HEK293 (cell line): ENCODE measurements at regions not wholly inside any gene's neighbourhood (a gene's known extent, or its start where the extent isn't known, plus 50 kb on each side); places are given as distances from the start of the nearest gene placed in this dataset.

Experiments
- CTCF ChIA-PET: fragments of 350-600 bp; formaldehyde crosslinking; extraction: SDS; loops from one replicate; lab custom pipeline; 2021; ENCODE audit warnings: antibody characterized with exemption; lab: Yijun Ruan, JAX
- POLR2A ChIA-PET: fragments of 300-600 bp; formaldehyde crosslinking; extraction: SDS; loops from one replicate; lab custom pipeline; 2020; ENCODE audit warnings: antibody characterized with exemption, inconsistent platforms; lab: Yijun Ruan, JAX
- H3K27ac ChIP-seq: fragments of 200-500 bp; sonication (Bioruptor generic); 2 replicates; pipeline ENCODE4 v1.5.1; 2014; ENCODE audit warnings: low read depth, low read length, control low read depth, inconsistent platforms; ENCODE audit errors: extremely low read depth
- H3K36me3 ChIP-seq, 2 experiments: fragments of 200-500 bp in 1 of 2; sonication (Bioruptor generic) in 1 of 2; 1 replicate in 1 of 2; 2 replicates in 1 of 2; pipeline ENCODE4 v1.5.1; 2014 to 2017; ENCODE audit warnings: inconsistent platforms in 2 of 2, low read length in 2 of 2; ENCODE audit not compliant: control insufficient read depth in 2 of 2, insufficient read depth in 1 of 2
- H3K4me1 ChIP-seq: fragments of 200-500 bp; sonication (Bioruptor generic); 2 replicates; pipeline ENCODE4 v1.5.1; 2014; ENCODE audit warnings: mild to moderate bottlenecking, low read length, inconsistent platforms; ENCODE audit not compliant: control insufficient read depth, insufficient read depth
- H3K4me3 ChIP-seq: 2 replicates; pipeline ENCODE4 v1.5.1; 2011; ENCODE audit warnings: low read depth, mild to moderate bottlenecking, control low read depth, low read length, moderate library complexity
- H3K9me3 ChIP-seq: fragments of 200-500 bp; sonication (Bioruptor generic); 2 replicates; pipeline ENCODE4 v1.5.1; 2014; ENCODE audit warnings: low read depth, low read length, inconsistent platforms; ENCODE audit not compliant: control insufficient read depth, insufficient read depth
- BCL11A ChIP-seq: fragments of 450-650 bp; formaldehyde crosslinking; IDR thresholded peaks from 2 replicates; pipeline ENCODE4 v1.5.1; 2016; ENCODE audit warnings: low read depth, missing biosample characterization, missing genetic modification characterization
- BCL11B ChIP-seq: fragments of 450-650 bp; formaldehyde crosslinking; IDR thresholded peaks from 2 replicates; pipeline ENCODE4 v1.5.1; 2016; ENCODE audit warnings: low read depth, missing biosample characterization, missing genetic modification characterization
- HOXD13 ChIP-seq: sonication (generic); formaldehyde crosslinking; IDR thresholded peaks from 2 replicates; pipeline ENCODE4 v1.8.0; 2022; ENCODE audit warnings: missing genetic modification reagents, borderline replicate concordance
- RBAK ChIP-seq: fragments of 450-650 bp; formaldehyde crosslinking; IDR thresholded peaks from 2 replicates; pipeline ENCODE4 v1.5.1; 2016; ENCODE audit warnings: missing biosample characterization, missing genetic modification characterization
- SP2 ChIP-seq: fragments of 450-650 bp; formaldehyde crosslinking; IDR thresholded peaks from 2 replicates; pipeline ENCODE4 v1.5.1; 2016; ENCODE audit warnings: missing biosample characterization, missing genetic modification characterization
- WT1 ChIP-seq: fragments of 450-650 bp; formaldehyde crosslinking; IDR thresholded peaks from 2 replicates; pipeline ENCODE4 v1.5.1; 2016; ENCODE audit warnings: missing biosample characterization, missing genetic modification characterization
- ZBTB1 ChIP-seq: fragments of 450-650 bp; formaldehyde crosslinking; IDR thresholded peaks from 2 replicates; pipeline ENCODE4 v1.5.1; 2016; ENCODE audit warnings: missing biosample characterization, missing genetic modification characterization
- ZBTB20 ChIP-seq: fragments of 450-650 bp; formaldehyde crosslinking; IDR thresholded peaks from 2 replicates; pipeline ENCODE4 v1.5.1; 2016; ENCODE audit warnings: missing biosample characterization, missing genetic modification characterization
- ZBTB48 ChIP-seq: fragments of 450-650 bp; formaldehyde crosslinking; IDR thresholded peaks from 2 replicates; pipeline ENCODE4 v1.5.1; 2016; ENCODE audit warnings: missing biosample characterization, missing genetic modification characterization
- ZBTB7A ChIP-seq: fragments of 450-650 bp; formaldehyde crosslinking; IDR thresholded peaks from 2 replicates; pipeline ENCODE4 v1.5.1; 2016; ENCODE audit warnings: low read depth, missing biosample characterization, missing genetic modification characterization
- ZNF184 ChIP-seq: fragments of 450-650 bp; IDR thresholded peaks from 2 replicates; pipeline ENCODE4 v1.5.1; 2018; ENCODE audit warnings: missing biosample characterization, mild to moderate bottlenecking, missing genetic modification characterization
- ZNF214 ChIP-seq: fragments of 450-650 bp; formaldehyde crosslinking; IDR thresholded peaks from 2 replicates; pipeline ENCODE4 v1.5.1; 2017; ENCODE audit warnings: missing biosample characterization, mild to moderate bottlenecking, missing genetic modification characterization, borderline replicate concordance
- ZNF223 ChIP-seq: fragments of 450-650 bp; formaldehyde crosslinking; IDR thresholded peaks from 2 replicates; pipeline ENCODE4 v1.5.1; 2016; ENCODE audit warnings: missing biosample characterization, missing genetic modification characterization
- ZNF239 ChIP-seq: fragments of 450-650 bp; formaldehyde crosslinking; IDR thresholded peaks from 2 replicates; pipeline ENCODE4 v1.5.1; 2016; ENCODE audit warnings: missing biosample characterization, missing genetic modification characterization
- ZNF274 ChIP-seq, 2 experiments: fragments of 200-500 bp in 1 of 2; fragments of 450-650 bp in 1 of 2; sonication (Bioruptor generic) in 1 of 2; formaldehyde crosslinking in 1 of 2; IDR thresholded peaks; 2 replicates each; pipeline versions ENCODE4 v1.5.1 to v1.6.1; 2014 to 2016; ENCODE audit warnings: borderline replicate concordance in 1 of 2, inconsistent platforms in 1 of 2, low read length in 1 of 2, missing biosample characterization in 1 of 2, missing genetic modification characterization in 1 of 2
- ZNF510 ChIP-seq: fragments of 450-650 bp; formaldehyde crosslinking; IDR thresholded peaks from 2 replicates; pipeline ENCODE4 v1.5.1; 2018; ENCODE audit warnings: mild to moderate bottlenecking, missing genetic modification characterization, missing biosample characterization; ENCODE audit not compliant: insufficient replicate concordance
- ZNF521 ChIP-seq: fragments of 450-650 bp; formaldehyde crosslinking; IDR thresholded peaks from 2 replicates; pipeline ENCODE4 v1.5.1; 2017; ENCODE audit warnings: missing biosample characterization, mild to moderate bottlenecking, missing genetic modification characterization
- ZNF626 ChIP-seq: fragments of 450-650 bp; sonication (Bioruptor Pico); formaldehyde crosslinking; IDR thresholded peaks from 2 replicates; pipeline ENCODE4 v1.5.1; 2018; ENCODE audit warnings: missing biosample characterization, missing genetic modification characterization, inconsistent platforms
- ZNF660 ChIP-seq: fragments of 450-650 bp; IDR thresholded peaks from 2 replicates; pipeline ENCODE4 v1.5.1; 2018; ENCODE audit warnings: missing biosample characterization, mild to moderate bottlenecking, missing genetic modification characterization
- ZNF701 ChIP-seq: fragments of 450-650 bp; formaldehyde crosslinking; IDR thresholded peaks from 2 replicates; pipeline ENCODE4 v1.5.1; 2016; ENCODE audit warnings: missing biosample characterization, missing genetic modification characterization
- ZNF843 ChIP-seq: fragments of 450-650 bp; formaldehyde crosslinking; IDR thresholded peaks from 2 replicates; pipeline ENCODE4 v1.5.1; 2016; ENCODE audit warnings: missing biosample characterization, missing genetic modification characterization
- ZSCAN30 ChIP-seq: fragments of 450-650 bp; IDR thresholded peaks from 2 replicates; pipeline ENCODE4 v1.5.1; 2018; ENCODE audit warnings: missing biosample characterization, mild to moderate bottlenecking, missing genetic modification characterization, moderate library complexity
- ZXDB ChIP-seq: fragments of 450-650 bp; formaldehyde crosslinking; IDR thresholded peaks from 2 replicates; pipeline ENCODE4 v1.5.1; 2016; ENCODE audit warnings: missing biosample characterization, missing genetic modification characterization
- TF ChIP-seq, protein P1 (sequence below): fragments of 450-650 bp; formaldehyde crosslinking; IDR thresholded peaks from 2 replicates; pipeline ENCODE4 v1.5.1; 2017; ENCODE audit warnings: missing biosample characterization, missing genetic modification characterization
- TF ChIP-seq, protein P2 (sequence below): fragments of 450-650 bp; IDR thresholded peaks from 2 replicates; pipeline ENCODE4 v1.5.1; 2018; ENCODE audit warnings: missing biosample characterization, missing genetic modification characterization
- TF ChIP-seq, protein P3 (sequence below): fragments of 450-650 bp; formaldehyde crosslinking; IDR thresholded peaks from 2 replicates; pipeline ENCODE4 v1.5.1; 2016; ENCODE audit warnings: missing biosample characterization, missing genetic modification characterization

DNA sequence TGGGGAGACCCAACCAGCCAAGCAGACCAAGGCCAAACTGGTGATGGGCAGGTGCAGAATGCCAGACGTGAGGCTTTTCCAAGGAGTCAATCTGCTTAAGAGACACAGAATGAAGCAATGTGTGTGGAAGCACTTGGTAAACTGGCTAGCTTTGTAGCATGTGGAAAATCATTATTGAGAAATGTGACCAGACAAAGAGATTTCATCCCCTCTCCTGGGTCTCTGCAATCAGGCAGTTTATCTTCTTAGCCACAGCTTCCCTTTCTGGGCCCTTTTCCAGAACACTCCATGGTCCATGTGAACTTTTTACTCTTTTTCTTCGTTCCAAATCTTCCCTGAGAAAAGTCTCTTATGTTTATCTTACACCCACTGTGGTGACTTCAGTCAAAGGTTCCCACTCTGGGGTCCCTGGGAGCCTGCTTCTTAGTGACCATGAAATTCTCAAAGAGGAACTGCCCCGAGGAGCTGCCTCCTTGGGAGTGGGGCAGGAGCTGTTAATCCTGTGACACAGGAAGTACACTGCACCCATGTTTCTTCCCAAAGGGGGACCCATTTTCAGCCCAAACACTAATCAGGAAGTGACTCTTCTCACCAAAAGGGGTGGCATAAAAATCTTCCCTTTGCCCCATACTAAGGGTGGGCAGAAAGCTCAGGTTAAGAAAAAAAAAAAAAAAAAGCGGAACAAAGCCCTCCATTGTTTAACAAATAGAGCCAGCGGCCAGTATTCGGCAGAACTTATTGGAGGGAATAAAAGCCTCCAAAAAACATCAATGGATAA, 346.2 kb upstream of the ASIC2 start:
- no peak overlapping the region for H3K27ac ChIP-seq
- no peaks in the 10 kb centered on the region for H3K4me1 ChIP-seq
- H3K36me3 ChIP-seq: no peaks in the 10 kb centered on the region
- no peak overlapping the region for H3K4me3 ChIP-seq
- TF ChIP-seq ZBTB20 (tag by site-specific recombination) (no peak), ZNF521 (no peak)
- H3K9me3 ChIP-seq: no peaks in the 10 kb centered on the region
- ChIA-PET CTCF (interaction anchor here (0.6 to 0.7 kb wide), 2 partner anchors 729 to 1998 kb away, joined by 3 read pairs; no protein-coding TSS in a partner anchor), POLR2A (no interaction called here)

DNA sequence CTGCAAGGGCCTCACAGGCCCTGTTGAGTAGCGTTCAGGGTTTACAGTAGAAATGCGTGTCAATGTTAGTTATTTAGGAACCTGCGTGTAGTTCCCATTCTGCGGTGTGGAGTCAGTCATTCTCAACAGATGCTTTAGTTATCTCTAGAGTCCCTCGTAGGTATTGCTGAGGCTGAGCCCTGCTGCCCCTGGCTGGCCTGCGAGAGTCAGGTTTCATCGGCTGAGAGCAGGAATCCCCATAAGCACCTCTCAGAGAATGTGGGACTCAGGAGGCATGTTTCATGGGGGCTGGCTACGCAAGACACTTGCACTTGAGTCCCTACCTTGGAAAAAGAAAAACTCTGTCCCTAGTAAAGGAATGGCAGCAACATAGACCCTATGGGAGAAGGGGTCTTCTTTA, 347.5 kb upstream of the ASIC2 start:
- no peaks in the 10 kb centered on the region for H3K4me1 ChIP-seq
- CTCF ChIA-PET: interaction anchor here (0.8 to 1.6 kb wide), 2 partner anchors 24 to 35 kb away, joined by 3 to 5 read pairs; no protein-coding TSS in a partner anchor
- no peak overlapping the region for H3K4me3 ChIP-seq
- H3K9me3 ChIP-seq: no peaks in the 10 kb centered on the region
- POLR2A ChIA-PET: no interaction called here
- no peak for TF ChIP-seq ZNF214 (tag by site-specific recombination)
- TF ChIP-seq ZNF223 (tag by site-specific recombination): no peak
- no peak for TF ChIP-seq BCL11B (tag by site-specific recombination)
- TF ChIP-seq RBAK (tag by site-specific recombination): no peak
- no peak for TF ChIP-seq ZBTB48 (tag by site-specific recombination)
- TF ChIP-seq ZNF184 (tag by site-specific recombination): no peak
- TF ChIP-seq, protein P1, sequence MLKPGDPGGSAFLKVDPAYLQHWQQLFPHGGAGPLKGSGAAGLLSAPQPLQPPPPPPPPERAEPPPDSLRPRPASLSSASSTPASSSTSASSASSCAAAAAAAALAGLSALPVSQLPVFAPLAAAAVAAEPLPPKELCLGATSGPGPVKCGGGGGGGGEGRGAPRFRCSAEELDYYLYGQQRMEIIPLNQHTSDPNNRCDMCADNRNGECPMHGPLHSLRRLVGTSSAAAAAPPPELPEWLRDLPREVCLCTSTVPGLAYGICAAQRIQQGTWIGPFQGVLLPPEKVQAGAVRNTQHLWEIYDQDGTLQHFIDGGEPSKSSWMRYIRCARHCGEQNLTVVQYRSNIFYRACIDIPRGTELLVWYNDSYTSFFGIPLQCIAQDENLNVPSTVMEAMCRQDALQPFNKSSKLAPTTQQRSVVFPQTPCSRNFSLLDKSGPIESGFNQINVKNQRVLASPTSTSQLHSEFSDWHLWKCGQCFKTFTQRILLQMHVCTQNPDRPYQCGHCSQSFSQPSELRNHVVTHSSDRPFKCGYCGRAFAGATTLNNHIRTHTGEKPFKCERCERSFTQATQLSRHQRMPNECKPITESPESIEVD (tag by site-specific recombination): no peak
- TF ChIP-seq HOXD13 (CRISPR knock-in tag): no peak
- no peak for TF ChIP-seq WT1 (tag by site-specific recombination)
- TF ChIP-seq ZXDB (tag by site-specific recombination): no peak
- no peak for TF ChIP-seq ZNF701 (tag by site-specific recombination)
- TF ChIP-seq ZNF626 (tag by site-specific recombination): no peak
- TF ChIP-seq SP2 (tag by site-specific recombination): no peak
- no peak for TF ChIP-seq ZSCAN30
- no peak for TF ChIP-seq ZNF274 (IDR thresholded peaks at IDR 0.05; ENCODE audit: low read length)
- no peak for TF ChIP-seq ZNF274 (tag by site-specific recombination; IDR thresholded peaks at IDR 0.05; ENCODE audit: borderline replicate concordance)
- TF ChIP-seq ZBTB1: no peak
- no peak overlapping the region for H3K27ac ChIP-seq
- H3K36me3 ChIP-seq: no peaks in the 10 kb centered on the region

DNA sequence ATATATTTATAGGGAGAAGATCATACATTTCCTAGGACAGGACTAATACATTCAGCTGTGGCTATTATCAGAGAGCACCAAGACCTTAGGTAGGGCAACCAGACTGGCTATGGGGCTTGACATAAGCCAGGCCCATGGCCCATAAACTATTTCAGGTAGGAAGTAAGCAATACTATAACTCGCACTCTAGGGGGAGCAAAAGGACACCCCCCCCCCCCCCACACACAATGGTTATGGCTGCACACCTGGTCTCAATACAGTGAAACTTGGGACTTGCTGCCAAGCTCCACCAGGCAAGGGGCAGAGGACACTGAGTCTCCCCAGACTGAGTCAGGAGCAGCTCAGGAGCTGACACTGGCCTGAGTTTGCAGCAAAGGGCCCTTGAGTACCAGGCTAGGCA, 348.9 kb upstream of the ASIC2 start:
- Histone ChIP-seq H3K4me1 (no peaks in the 10 kb centered on the region), H3K9me3 (no peaks in the 10 kb centered on the region), H3K4me3 (no peak overlapping the region), H3K36me3 (no peaks in the 10 kb centered on the region), H3K27ac (no peak overlapping the region)
- ChIA-PET CTCF (interaction anchor here (0.6 to 1.6 kb wide), 10 partner anchors 9 to 832 kb away, joined by 4 to 5 read pairs (median 4); no protein-coding TSS in a partner anchor), POLR2A (no interaction called here)
- TF ChIP-seq ZNF510 (tag by site-specific recombination): no peak
- no peak for TF ChIP-seq ZNF660 (tag by site-specific recombination)
- TF ChIP-seq, protein P2, sequence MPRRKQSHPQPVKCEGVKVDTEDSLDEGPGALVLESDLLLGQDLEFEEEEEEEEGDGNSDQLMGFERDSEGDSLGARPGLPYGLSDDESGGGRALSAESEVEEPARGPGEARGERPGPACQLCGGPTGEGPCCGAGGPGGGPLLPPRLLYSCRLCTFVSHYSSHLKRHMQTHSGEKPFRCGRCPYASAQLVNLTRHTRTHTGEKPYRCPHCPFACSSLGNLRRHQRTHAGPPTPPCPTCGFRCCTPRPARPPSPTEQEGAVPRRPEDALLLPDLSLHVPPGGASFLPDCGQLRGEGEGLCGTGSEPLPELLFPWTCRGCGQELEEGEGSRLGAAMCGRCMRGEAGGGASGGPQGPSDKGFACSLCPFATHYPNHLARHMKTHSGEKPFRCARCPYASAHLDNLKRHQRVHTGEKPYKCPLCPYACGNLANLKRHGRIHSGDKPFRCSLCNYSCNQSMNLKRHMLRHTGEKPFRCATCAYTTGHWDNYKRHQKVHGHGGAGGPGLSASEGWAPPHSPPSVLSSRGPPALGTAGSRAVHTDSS (tag by site-specific recombination): no peak
- no peak for TF ChIP-seq ZNF843 (tag by site-specific recombination)
- TF ChIP-seq ZBTB7A (tag by site-specific recombination): no peak
- TF ChIP-seq, protein P3, sequence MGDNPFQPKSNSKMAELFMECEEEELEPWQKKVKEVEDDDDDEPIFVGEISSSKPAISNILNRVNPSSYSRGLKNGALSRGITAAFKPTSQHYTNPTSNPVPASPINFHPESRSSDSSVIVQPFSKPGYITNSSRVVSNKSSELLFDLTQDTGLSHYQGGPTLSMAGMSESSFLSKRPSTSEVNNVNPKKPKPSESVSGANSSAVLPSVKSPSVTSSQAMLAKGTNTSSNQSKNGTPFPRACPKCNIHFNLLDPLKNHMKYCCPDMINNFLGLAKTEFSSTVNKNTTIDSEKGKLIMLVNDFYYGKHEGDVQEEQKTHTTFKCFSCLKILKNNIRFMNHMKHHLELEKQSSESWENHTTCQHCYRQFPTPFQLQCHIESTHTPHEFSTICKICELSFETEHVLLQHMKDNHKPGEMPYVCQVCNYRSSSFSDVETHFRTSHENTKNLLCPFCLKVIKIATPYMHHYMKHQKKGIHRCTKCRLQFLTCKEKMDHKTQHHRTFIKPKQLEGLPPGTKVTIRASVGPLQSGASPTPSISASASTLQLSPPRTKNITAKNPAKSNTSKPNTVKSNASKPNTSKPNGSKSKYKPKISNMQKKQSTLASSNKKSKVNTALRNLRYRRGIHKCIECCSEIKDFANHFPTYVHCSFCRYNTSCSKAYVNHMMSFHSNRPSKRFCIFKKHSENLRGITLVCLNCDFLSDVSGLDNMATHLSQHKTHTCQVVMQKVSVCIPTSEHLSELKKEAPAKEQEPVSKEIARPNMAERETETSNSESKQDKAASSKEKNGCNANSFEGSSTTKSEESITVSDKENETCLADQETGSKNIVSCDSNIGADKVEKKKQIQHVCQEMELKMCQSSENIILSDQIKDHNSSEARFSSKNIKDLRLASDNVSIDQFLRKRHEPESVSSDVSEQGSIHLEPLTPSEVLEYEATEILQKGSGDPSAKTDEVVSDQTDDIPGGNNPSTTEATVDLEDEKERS (tag by site-specific recombination): no peak
- no peak for TF ChIP-seq BCL11A (tag by site-specific recombination)
- TF ChIP-seq ZNF239 (tag by site-specific recombination): no peak
